GM12872 (cell line): ENCODE measurements at regions not wholly inside any gene's neighbourhood (a gene's known extent, or its start where the extent isn't known, plus 50 kb on each side); places are given as distances from the start of the nearest gene placed in this dataset.

Experiments
- TF ChIP-seq, protein P1 (sequence below): IDR thresholded peaks from 3 replicates; pipeline ENCODE4 v1.5.1; 2011; ENCODE audit warnings: low read depth, mild to moderate bottlenecking, low read length, moderate library complexity; ENCODE audit not compliant: insufficient read depth

DNA sequence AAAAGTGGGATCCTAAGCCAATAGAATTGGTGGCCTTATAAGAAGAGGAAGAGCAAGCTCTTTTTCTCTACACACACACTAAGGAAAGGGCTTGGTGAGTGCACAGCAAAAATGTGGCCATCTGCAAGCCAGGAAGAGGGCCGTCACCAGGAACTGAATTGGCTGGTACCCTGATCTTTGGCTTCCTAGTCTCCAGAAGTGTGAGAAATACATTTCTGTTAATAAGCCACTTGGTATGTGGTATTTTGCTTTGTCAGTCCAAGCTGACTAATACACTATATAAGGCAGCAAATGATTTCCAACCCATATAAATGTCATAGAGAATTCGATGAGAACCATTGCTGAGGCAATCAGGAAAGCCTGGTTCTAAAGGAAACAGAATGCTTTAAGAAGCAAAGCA is 816.3 kb upstream of the SEMA6D start:
- TF ChIP-seq, protein P1, sequence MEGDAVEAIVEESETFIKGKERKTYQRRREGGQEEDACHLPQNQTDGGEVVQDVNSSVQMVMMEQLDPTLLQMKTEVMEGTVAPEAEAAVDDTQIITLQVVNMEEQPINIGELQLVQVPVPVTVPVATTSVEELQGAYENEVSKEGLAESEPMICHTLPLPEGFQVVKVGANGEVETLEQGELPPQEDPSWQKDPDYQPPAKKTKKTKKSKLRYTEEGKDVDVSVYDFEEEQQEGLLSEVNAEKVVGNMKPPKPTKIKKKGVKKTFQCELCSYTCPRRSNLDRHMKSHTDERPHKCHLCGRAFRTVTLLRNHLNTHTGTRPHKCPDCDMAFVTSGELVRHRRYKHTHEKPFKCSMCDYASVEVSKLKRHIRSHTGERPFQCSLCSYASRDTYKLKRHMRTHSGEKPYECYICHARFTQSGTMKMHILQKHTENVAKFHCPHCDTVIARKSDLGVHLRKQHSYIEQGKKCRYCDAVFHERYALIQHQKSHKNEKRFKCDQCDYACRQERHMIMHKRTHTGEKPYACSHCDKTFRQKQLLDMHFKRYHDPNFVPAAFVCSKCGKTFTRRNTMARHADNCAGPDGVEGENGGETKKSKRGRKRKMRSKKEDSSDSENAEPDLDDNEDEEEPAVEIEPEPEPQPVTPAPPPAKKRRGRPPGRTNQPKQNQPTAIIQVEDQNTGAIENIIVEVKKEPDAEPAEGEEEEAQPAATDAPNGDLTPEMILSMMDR = no peak

DNA sequence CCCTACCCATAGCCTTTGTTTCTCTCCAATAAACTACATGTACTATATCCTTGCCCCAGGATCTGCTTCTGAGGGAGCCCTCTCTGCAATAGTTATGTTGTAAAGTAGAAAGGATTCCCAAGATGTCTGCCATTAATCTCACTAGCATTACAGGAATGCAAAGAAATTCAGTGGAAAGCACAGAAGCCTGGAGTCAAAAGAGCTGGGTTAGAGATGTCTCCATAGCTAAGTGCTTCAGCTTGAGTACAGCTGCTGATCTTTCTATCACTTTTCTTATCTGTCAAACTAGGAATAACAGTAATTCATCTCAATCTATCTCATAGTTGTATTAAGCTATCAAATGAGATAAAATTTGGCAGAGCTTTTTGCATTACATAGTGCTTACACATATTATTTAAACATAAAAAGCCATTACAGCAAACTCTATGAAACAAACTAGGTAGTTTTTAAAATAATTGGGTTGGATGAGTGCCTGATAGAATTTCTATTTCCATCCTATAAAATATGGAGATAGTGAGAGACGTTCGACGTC is 799.5 kb upstream of the SEMA6D start:
- TF ChIP-seq, protein P1 = no peak

DNA sequence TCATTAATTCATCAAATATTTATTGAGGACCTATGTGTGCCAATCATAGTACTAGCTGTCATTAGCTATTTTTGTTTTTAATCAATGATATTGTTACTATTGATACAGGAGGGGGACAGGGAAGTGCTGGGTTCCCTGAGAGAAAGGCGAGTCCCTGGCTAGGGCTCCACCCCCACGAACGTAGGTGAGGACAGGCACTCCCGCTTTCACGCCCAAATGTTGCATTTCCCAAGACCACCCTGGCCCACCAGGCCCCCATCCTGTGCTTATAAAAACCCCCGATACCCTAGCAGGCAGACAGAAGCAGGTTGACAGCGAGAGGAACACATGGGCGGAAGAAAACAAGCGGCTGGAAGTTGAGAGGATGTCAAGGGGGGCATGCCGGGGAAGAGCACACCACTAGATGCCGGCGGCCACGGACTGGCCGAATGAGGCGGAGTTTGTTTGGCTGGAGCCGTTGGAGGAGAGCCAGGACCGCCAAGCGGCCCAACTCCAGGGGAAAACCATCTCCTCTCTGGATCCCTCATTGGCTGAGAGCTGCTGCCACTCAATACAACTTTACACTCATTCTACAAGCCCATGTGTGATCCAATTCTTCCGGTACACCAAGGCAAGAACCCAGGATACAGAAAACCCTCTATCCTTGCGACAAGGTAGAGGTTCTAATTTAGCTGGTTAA is 798.7 kb upstream of the SEMA6D start:
- TF ChIP-seq, protein P1 = no peak

DNA sequence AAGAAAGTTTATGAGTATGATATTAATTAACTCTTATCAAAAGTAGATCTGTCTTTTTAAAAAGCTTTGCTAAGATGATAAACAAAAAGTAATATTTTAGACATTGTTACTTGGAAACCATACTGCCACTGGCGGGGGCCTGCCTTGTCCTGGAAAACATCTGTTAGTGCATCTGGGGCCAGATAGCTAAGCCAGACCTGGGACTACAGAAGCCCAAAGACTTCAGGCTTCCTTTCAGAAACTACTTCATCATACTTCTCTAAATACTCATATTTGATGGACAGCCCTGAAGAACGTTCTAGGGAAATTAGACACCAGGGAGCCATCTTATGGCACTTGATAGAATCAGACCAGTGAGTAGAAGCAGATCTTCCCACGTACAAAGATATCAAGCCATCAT is 795.4 kb upstream of the SEMA6D start:
- TF ChIP-seq, protein P1 = no peak

DNA sequence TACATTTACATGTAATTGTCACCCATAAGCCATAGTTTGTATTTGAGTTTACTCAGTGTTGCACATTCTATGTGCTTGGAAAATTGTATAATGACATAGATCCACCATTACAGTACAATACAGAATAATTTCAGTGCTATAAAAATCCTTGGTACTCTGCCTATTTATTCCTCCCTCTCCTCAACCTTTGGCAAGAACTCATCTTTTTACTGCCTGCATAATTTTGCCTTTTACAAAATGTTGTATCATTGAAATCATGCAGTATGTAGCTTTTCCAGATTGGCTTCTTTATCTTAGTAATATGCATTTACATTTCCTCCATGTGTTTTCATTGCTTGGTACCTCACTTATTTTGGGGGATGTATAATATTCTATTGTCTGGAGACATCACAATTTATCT is 786.9 kb upstream of the SEMA6D start:
- TF ChIP-seq, protein P1 = no peak

DNA sequence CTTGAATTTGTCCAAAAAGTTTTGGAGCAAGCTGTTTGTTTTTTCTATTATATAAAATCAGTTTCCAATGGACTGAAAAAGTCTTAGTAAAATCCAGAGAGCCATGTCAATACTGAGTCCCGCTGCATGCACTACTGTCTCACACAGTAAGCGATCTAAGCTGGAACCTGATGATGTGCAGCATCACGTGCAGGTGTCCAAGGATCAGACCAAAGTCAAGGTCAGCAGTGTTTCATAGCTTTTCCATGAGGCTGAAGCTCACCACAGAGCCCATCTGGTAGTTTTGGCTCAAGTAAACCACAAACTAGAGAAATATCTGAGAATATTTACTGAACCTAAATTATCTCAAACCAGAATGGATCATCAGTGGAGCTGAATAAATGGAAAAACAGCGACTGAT is 784.0 kb upstream of the SEMA6D start:
- TF ChIP-seq, protein P1 = no peak

DNA sequence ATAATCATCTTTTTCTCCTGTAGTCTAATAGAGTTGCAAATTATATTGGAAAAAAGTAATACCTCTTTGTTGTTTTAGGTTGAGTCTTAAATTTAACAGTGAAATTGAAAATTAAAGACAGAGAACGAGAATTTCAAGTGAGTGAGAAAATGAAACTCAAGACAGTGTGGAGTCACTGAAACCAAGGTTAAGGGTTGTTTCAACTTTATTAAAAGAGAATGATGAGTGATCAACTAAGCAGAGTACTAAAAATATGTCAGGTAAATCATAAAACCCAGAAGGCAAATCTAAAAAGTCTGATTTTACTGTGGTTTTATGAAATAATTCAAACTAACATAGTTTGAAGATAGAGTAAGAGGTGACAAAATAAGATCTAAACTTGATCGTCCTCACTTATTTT is 782.5 kb upstream of the SEMA6D start:
- TF ChIP-seq, protein P1 = no peak

DNA sequence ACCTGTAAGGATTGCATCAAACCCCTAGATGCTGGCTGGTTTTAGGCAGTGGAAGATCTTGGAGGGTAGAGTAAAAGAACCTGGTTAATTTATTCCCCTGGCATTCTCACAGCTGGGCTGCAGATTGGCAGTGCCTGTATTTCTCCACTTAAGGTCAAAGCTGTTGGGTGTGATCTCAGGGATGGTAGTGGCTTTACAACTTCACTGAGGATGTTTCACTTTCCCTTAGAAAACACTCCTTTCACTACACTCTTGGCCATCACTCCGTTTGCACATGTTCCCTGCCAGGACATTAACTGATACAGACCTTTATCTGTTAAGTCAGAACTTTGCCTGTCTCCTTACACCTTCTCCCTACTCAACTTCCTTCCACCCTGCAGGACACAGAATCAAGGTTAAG is 779.1 kb upstream of the SEMA6D start:
- TF ChIP-seq, protein P1 = no peak
